ENCODE measurements at regions not wholly inside any gene's neighbourhood (a gene's known extent, or its start where the extent isn't known, plus 50 kb on each side); places are given as distances from the start of the nearest gene placed in this dataset.

DNA sequence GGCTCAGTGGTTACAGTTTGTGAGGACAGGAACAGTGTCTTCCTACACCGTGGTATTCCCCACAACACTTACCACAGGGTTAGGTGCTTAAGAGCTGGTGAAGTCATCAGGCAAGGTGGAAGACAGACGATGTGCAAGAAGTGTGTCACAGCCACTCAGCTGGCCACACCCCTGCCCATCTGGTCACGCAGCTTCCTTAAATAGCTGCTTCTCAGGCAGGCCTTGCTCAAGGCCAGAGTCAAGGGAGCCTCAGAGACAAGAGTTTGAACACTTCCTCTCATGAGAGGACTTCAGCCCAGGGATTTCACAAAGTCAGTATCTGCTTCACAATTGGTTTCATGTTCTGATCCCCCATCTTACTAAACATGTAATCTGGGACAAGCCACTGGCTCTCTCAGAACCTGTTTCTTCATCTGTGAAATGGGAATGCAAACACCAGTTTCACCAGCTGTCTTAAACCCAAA, 80.3 kb upstream of the FRY start:
- Histone ChIP-seq H3T11ph (ENCODE audit: low read length) (no peak overlapping the region), H3K4ac (ENCODE audit: low read depth, low read length) (no peak overlapping the region), H3K18ac (ENCODE audit: insufficient read length, low read depth, low read length) (no peak overlapping the region), H3K9me3 (ENCODE audit: control insufficient read depth, low read depth, low read length) (no peaks in the 10 kb centered on the region), H3K9ac (ENCODE audit: extremely low read depth, insufficient read length, low read length) (no peak overlapping the region), H4K5ac (ENCODE audit: insufficient read length, low read depth, low read length) (no peak overlapping the region), H2BK120ac (ENCODE audit: low read depth, low read length, poor library complexity, severe bottlenecking) (no peak overlapping the region), H2AFZ (ENCODE audit: low read length) (no peak overlapping the region), H3K79me2 (ENCODE audit: insufficient read depth, low read length) (no peaks in the 10 kb centered on the region), H2BK20ac (ENCODE audit: low read depth, low read length, poor library complexity, severe bottlenecking) (no peak overlapping the region), H3K27ac (ENCODE audit: insufficient read length, low read depth, low read length) (no peak overlapping the region), H3K56ac (ENCODE audit: insufficient read length, low read depth, low read length) (no peak overlapping the region), H2BK15ac (ENCODE audit: low read depth, low read length) (no peak overlapping the region), H2BK5ac (ENCODE audit: insufficient read length, low read length) (no peak overlapping the region), H2AK5ac (ENCODE audit: insufficient read length, low read length) (no peak overlapping the region), H3K4me2 (ENCODE audit: insufficient read depth, insufficient read length, low read length) (no peak overlapping the region), H3K4me1 (ENCODE audit: insufficient read depth, low read length) (peaks cover 3% of the 10 kb centered on the region; the same call in 1 of the 2 replicates), H3K23ac (ENCODE audit: insufficient read length, low read depth, low read length) (no peak overlapping the region), H3K79me1 (ENCODE audit: insufficient read depth, low read depth, low read length, poor library complexity, severe bottlenecking) (no peaks in the 10 kb centered on the region), H2BK12ac (ENCODE audit: insufficient read length, low read depth, low read length) (no peak overlapping the region), H3K27me3 (ENCODE audit: insufficient read depth, low read length) (no peaks in the 10 kb centered on the region), H3K14ac (ENCODE audit: insufficient read depth, low read length) (no peak overlapping the region; the same call in 1 of the 2 replicates), H4K91ac (ENCODE audit: insufficient read length, low read depth, low read length) (no peak overlapping the region), H4K20me1 (ENCODE audit: control insufficient read depth, insufficient read depth, insufficient read length) (no peaks in the 10 kb centered on the region), H4K8ac (replicated peaks; ENCODE audit: insufficient read length, low read depth, low read length) (no peak overlapping the region), H3K23me2 (ENCODE audit: insufficient read length, low read depth, low read length, poor library complexity, severe bottlenecking) (no peaks in the 10 kb centered on the region)
- no CpG with 5 or more reads among the region's 3 CpGs for WGBS (ENCODE audit: extremely low coverage, insufficient read length, low lambda C conversion rate)
- H3K36me3 Mint-ChIP-seq (ENCODE audit: insufficient read depth in 1 of 3, low read depth in 3 of 3), result 0 out of 7 replicates have a peak, but pooled peaks cover 0 to 7% (median 0%) of the 10 kb centered on the region in 3 experiments
- peaks cover 7 to 13% of the 10 kb centered on the region in 2 experiments for H3K4me1 Mint-ChIP-seq
- TF ChIP-seq, protein P1, sequence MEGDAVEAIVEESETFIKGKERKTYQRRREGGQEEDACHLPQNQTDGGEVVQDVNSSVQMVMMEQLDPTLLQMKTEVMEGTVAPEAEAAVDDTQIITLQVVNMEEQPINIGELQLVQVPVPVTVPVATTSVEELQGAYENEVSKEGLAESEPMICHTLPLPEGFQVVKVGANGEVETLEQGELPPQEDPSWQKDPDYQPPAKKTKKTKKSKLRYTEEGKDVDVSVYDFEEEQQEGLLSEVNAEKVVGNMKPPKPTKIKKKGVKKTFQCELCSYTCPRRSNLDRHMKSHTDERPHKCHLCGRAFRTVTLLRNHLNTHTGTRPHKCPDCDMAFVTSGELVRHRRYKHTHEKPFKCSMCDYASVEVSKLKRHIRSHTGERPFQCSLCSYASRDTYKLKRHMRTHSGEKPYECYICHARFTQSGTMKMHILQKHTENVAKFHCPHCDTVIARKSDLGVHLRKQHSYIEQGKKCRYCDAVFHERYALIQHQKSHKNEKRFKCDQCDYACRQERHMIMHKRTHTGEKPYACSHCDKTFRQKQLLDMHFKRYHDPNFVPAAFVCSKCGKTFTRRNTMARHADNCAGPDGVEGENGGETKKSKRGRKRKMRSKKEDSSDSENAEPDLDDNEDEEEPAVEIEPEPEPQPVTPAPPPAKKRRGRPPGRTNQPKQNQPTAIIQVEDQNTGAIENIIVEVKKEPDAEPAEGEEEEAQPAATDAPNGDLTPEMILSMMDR (conservative IDR thresholded peaks at IDR 0.05), result no peak
- no peak overlapping the region; a peak in 1 of 7 replicates for H3K27ac Mint-ChIP-seq
- no peaks in the 10 kb centered on the region for H3K27me3 Mint-ChIP-seq (ENCODE audit: low read depth)
- no peaks in the 10 kb centered on the region for H3K9me3 Mint-ChIP-seq
- DNase-seq, result no peak
- H3K4me3 Mint-ChIP-seq, result no peak overlapping the region
